ENCODE measurements at regions not wholly inside any gene's neighbourhood (a gene's known extent, or its start where the extent isn't known, plus 50 kb on each side); places are given as distances from the start of the nearest gene placed in this dataset.

DNA sequence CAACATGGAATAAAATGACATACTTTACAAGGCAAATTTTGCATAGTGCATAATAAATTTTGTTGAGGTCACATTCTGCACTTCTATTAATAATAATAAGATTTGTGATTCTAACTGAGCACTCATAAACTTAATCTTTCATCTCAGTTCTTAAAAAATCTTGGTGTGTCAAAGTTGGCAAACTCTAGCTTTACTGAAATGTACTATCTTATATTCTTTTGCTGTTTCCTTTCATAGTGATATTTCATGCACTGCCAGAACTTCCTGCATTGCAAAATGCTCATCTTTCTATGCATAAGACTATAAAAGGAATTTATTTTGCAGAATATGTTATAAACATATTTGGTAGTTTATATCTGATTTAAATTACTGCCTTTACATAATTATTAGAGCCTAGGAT lies 797.6 kb downstream of the ADGRL2 start:
- H3K4me2 ChIP-seq (ENCODE audit: low read length): no peak overlapping the region
- H3K27me3 ChIP-seq (ENCODE audit: control insufficient read depth, low read length): no peaks in the 10 kb centered on the region
- no peaks in the 10 kb centered on the region for H3K79me2 ChIP-seq (ENCODE audit: control insufficient read depth, low read length)
- no peak overlapping the region for H3K27ac ChIP-seq (ENCODE audit: low read depth, low read length)
- H3K9me3 ChIP-seq (ENCODE audit: control insufficient read depth, insufficient read depth, low read length): no peaks in the 10 kb centered on the region
- H3K9me2 ChIP-seq (replicated peaks; ENCODE audit: control insufficient read depth, low read length): no peaks in the 10 kb centered on the region
- no peak overlapping the region for H3K4me3 ChIP-seq (ENCODE audit: low read length)
- H3K36me3 ChIP-seq (ENCODE audit: control insufficient read depth, low read length): no peaks in the 10 kb centered on the region
- TF ChIP-seq EZH2phosphoT487 (IDR thresholded peaks at IDR 0.05; ENCODE audit: borderline replicate concordance, low read length): no peak
- TF ChIP-seq, protein P1, sequence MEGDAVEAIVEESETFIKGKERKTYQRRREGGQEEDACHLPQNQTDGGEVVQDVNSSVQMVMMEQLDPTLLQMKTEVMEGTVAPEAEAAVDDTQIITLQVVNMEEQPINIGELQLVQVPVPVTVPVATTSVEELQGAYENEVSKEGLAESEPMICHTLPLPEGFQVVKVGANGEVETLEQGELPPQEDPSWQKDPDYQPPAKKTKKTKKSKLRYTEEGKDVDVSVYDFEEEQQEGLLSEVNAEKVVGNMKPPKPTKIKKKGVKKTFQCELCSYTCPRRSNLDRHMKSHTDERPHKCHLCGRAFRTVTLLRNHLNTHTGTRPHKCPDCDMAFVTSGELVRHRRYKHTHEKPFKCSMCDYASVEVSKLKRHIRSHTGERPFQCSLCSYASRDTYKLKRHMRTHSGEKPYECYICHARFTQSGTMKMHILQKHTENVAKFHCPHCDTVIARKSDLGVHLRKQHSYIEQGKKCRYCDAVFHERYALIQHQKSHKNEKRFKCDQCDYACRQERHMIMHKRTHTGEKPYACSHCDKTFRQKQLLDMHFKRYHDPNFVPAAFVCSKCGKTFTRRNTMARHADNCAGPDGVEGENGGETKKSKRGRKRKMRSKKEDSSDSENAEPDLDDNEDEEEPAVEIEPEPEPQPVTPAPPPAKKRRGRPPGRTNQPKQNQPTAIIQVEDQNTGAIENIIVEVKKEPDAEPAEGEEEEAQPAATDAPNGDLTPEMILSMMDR (IDR thresholded peaks at IDR 0.05; ENCODE audit: low read depth, low read length, poor library complexity, severe bottlenecking): no peak
- no peaks in the 10 kb centered on the region for H3F3A ChIP-seq (ENCODE audit: control insufficient read depth, insufficient read depth)
- no peaks in the 10 kb centered on the region for H3K4me1 ChIP-seq (ENCODE audit: control insufficient read depth, low read length)
- no peaks in the 10 kb centered on the region for H4K20me1 ChIP-seq (ENCODE audit: control insufficient read depth, insufficient read depth, low read depth, low read length)

DNA sequence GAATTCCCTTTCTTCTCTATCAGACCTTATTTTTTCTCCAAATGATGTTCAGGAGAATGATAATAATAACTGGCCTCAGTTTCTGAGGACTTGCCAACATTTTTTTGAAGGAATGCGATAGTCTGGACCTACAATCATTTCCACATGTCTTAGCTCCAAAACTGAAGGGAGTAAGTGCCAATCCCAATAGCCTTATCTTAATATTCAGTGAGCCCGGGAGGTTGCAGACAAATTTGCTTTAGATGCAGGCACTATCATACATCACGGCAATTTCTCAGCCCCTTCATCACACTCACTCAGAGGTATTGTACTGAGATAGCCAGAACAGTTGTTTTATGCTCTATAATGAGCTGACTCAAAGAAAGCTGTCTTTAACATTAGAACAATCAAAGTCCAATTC lies 796.9 kb downstream of the ADGRL2 start:
- Histone ChIP-seq H3F3A (ENCODE audit: control insufficient read depth, insufficient read depth) (no peaks in the 10 kb centered on the region), H3K4me3 (ENCODE audit: low read length) (no peak overlapping the region), H3K4me1 (ENCODE audit: control insufficient read depth, low read length) (no peaks in the 10 kb centered on the region), H3K27me3 (ENCODE audit: control insufficient read depth, low read length) (no peaks in the 10 kb centered on the region), H4K20me1 (ENCODE audit: control insufficient read depth, insufficient read depth, low read depth, low read length) (no peaks in the 10 kb centered on the region), H3K36me3 (ENCODE audit: control insufficient read depth, low read length) (no peaks in the 10 kb centered on the region), H3K4me2 (ENCODE audit: low read length) (no peak overlapping the region), H3K27ac (ENCODE audit: low read depth, low read length) (no peak overlapping the region), H3K79me2 (ENCODE audit: control insufficient read depth, low read length) (no peaks in the 10 kb centered on the region), H3K9me3 (ENCODE audit: control insufficient read depth, insufficient read depth, low read length) (no peaks in the 10 kb centered on the region), H3K9me2 (replicated peaks; ENCODE audit: control insufficient read depth, low read length) (no peaks in the 10 kb centered on the region)
- TF ChIP-seq, protein P1 (IDR thresholded peaks at IDR 0.05; ENCODE audit: low read depth, low read length, poor library complexity, severe bottlenecking): no peak
- TF ChIP-seq EZH2phosphoT487 (IDR thresholded peaks at IDR 0.05; ENCODE audit: borderline replicate concordance, low read length): no peak

DNA sequence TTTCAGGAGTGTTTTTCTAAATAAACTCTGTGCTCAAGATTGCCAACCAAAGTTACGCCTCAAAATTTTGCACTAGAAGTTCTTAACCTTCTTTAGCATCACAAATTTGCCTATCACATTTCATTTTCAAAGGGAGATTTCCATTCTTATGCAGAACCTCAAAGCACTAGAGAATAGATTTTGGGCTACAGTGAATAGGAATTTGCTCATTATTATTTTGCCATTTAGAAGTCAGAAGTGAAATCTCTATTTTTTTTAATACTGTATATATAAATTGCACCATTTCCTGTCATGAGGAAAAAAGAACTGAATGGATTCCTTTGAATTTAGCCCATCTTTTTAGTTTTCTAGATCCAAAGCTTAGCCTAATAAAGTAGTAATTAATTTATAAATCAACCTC lies 796.4 kb downstream of the ADGRL2 start:
- H3K79me2 ChIP-seq (ENCODE audit: control insufficient read depth, low read length): no peaks in the 10 kb centered on the region
- H3K36me3 ChIP-seq (ENCODE audit: control insufficient read depth, low read length): no peaks in the 10 kb centered on the region
- TF ChIP-seq, protein P1 (IDR thresholded peaks at IDR 0.05; ENCODE audit: low read depth, low read length, poor library complexity, severe bottlenecking): no peak
- TF ChIP-seq EZH2phosphoT487 (IDR thresholded peaks at IDR 0.05; ENCODE audit: borderline replicate concordance, low read length): no peak

DNA sequence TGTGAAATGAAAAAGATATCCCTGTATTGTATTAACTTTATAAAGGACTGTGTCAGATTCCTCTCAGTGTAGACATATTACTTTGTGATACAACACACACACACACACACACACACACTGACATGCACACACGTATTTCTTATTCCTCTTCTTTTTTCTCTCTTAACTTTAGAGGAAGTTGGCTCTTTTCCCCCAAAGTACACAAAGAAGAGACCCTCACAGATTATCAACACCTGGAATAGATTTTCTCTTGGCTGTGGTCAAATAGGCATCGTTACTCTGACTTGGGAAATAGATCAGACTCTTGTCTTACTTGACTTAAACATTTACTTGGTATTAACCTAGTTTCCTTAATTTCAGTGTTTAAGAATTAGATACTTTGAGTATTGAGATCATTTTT lies 792.8 kb downstream of the ADGRL2 start:
- Histone ChIP-seq H3F3A (ENCODE audit: control insufficient read depth, insufficient read depth) (no peaks in the 10 kb centered on the region), H3K9me3 (ENCODE audit: control insufficient read depth, insufficient read depth, low read length) (no peaks in the 10 kb centered on the region), H3K9me2 (replicated peaks; ENCODE audit: control insufficient read depth, low read length) (no peaks in the 10 kb centered on the region), H3K27ac (ENCODE audit: low read depth, low read length) (no peak overlapping the region), H3K27me3 (ENCODE audit: control insufficient read depth, low read length) (no peaks in the 10 kb centered on the region), H3K36me3 (ENCODE audit: control insufficient read depth, low read length) (no peaks in the 10 kb centered on the region), H3K79me2 (ENCODE audit: control insufficient read depth, low read length) (no peaks in the 10 kb centered on the region), H3K4me1 (ENCODE audit: control insufficient read depth, low read length) (no peaks in the 10 kb centered on the region), H3K4me2 (ENCODE audit: low read length) (no peak overlapping the region), H3K4me3 (ENCODE audit: low read length) (no peak overlapping the region), H4K20me1 (ENCODE audit: control insufficient read depth, insufficient read depth, low read depth, low read length) (no peaks in the 10 kb centered on the region)
- TF ChIP-seq, protein P1 (IDR thresholded peaks at IDR 0.05; ENCODE audit: low read depth, low read length, poor library complexity, severe bottlenecking): no peak
- TF ChIP-seq EZH2phosphoT487 (IDR thresholded peaks at IDR 0.05; ENCODE audit: borderline replicate concordance, low read length): no peak

More for the DNA sequence above, 796.4 kb downstream of the ADGRL2 start:
- no peaks in the 10 kb centered on the region for H3K4me1 ChIP-seq (ENCODE audit: control insufficient read depth, low read length)
- H3K27ac ChIP-seq (ENCODE audit: low read depth, low read length): no peak overlapping the region
- no peaks in the 10 kb centered on the region for H3K27me3 ChIP-seq (ENCODE audit: control insufficient read depth, low read length)
- H3K9me3 ChIP-seq (ENCODE audit: control insufficient read depth, insufficient read depth, low read length): no peaks in the 10 kb centered on the region
- no peak overlapping the region for H3K4me2 ChIP-seq (ENCODE audit: low read length)
- H3K4me3 ChIP-seq (ENCODE audit: low read length): no peak overlapping the region
- H3K9me2 ChIP-seq (replicated peaks; ENCODE audit: control insufficient read depth, low read length): no peaks in the 10 kb centered on the region
- no peaks in the 10 kb centered on the region for H3F3A ChIP-seq (ENCODE audit: control insufficient read depth, insufficient read depth)
- H4K20me1 ChIP-seq (ENCODE audit: control insufficient read depth, insufficient read depth, low read depth, low read length): no peaks in the 10 kb centered on the region
